LNCaP clone FGC (cell line): ENCODE measurements at regions not wholly inside any gene's neighbourhood (a gene's known extent, or its start where the extent isn't known, plus 50 kb on each side); places are given as distances from the start of the nearest gene placed in this dataset.

Experiments used
- DNase-seq: peaks from one replicate; pipeline ENCODE4 v3.0.0-alpha.2; 2011; ENCODE audit warnings: low read depth
- H3K4me3 ChIP-seq: 2 replicates; pipeline ENCODE4 v1.5.1; 2011; ENCODE audit warnings: mild to moderate bottlenecking, low read depth, low read length, control low read depth
- CTCF ChIP-seq: IDR thresholded peaks from 2 replicates; pipeline ENCODE4 v1.5.1; 2012; ENCODE audit warnings: mild to moderate bottlenecking; ENCODE audit not compliant: control insufficient read depth, insufficient read depth; ENCODE audit errors: extremely low read depth

- TF ChIP-seq CTCF, result no peak
- DNase-seq, result no peak
- H3K4me3 ChIP-seq, result no peak overlapping the region
Measured at GRCh38 chr3:59535791-59536221, 486.0 kb upstream of the CFAP20DC start.

- no peak for TF ChIP-seq CTCF
- DNase-seq, result no peak
- no peak overlapping the region for H3K4me3 ChIP-seq
Measured at GRCh38 chr3:59531994-59532393, 482.2 kb upstream of the CFAP20DC start.

- no peak for TF ChIP-seq CTCF
- no peak for DNase-seq
- H3K4me3 ChIP-seq, result no peak overlapping the region
Measured at GRCh38 chr3:59531066-59531745, 481.4 kb upstream of the CFAP20DC start.

GRCh38 chr3:59528251-59528650 lies 478.4 kb upstream of the CFAP20DC start:
- TF ChIP-seq CTCF, result no peak
- no peak overlapping the region for H3K4me3 ChIP-seq
- no peak for DNase-seq

- no peak for TF ChIP-seq CTCF
- no peak overlapping the region for H3K4me3 ChIP-seq
- DNase-seq, result no peak
Measured at GRCh38 chr3:59527493-59527892, 477.7 kb upstream of the CFAP20DC start.

- TF ChIP-seq CTCF, result no peak
- no peak overlapping the region for H3K4me3 ChIP-seq
- no peak for DNase-seq
Measured at GRCh38 chr3:59526999-59527398, 477.2 kb upstream of the CFAP20DC start.

GRCh38 chr3:59522550-59522949 lies 472.7 kb upstream of the CFAP20DC start:
- no peak overlapping the region for H3K4me3 ChIP-seq
- no peak for TF ChIP-seq CTCF
- no peak for DNase-seq
